CD4-positive, alpha-beta T cell treated with Interleukin-17A for 1 hour (primary cell): ENCODE measurements at regions not wholly inside any gene's neighbourhood (a gene's known extent, or its start where the extent isn't known, plus 50 kb on each side); places are given as distances from the start of the nearest gene placed in this dataset.

Experiments
- DNase-seq: peaks from one replicate; pipeline ENCODE4 v3.0.0-alpha.2; 2020

GRCh38 chr9:108322326-108323098, 533.3 kb downstream of the ACTL7B start:
- DNase-seq, result no peak

GRCh38 chr9:108316630-108317029, 539.2 kb downstream of the ACTL7B start:
- DNase-seq, result no peak

GRCh38 chr9:108316066-108316465, 539.7 kb downstream of the ACTL7B start:
- DNase-seq, result no peak

GRCh38 chr9:108311745-108312144, 544.0 kb downstream of the ACTL7B start:
- DNase-seq, result no peak

GRCh38 chr9:108310202-108310601, 545.6 kb downstream of the ACTL7B start:
- no peak for DNase-seq

- no peak for DNase-seq
Observed at GRCh38 chr9:108300306-108301287, 555.2 kb downstream of the ACTL7B start.

- DNase-seq, result no peak
Observed at GRCh38 chr9:108297073-108297472, 558.7 kb downstream of the ACTL7B start.

GRCh38 chr9:108296056-108296455, 559.7 kb downstream of the ACTL7B start:
- no peak for DNase-seq

GRCh38 chr9:108291586-108291932, 564.2 kb downstream of the ACTL7B start:
- no peak for DNase-seq

GRCh38 chr9:108290839-108291585, 564.8 kb downstream of the ACTL7B start:
- DNase-seq, result no peak

GRCh38 chr9:108286638-108287206, 569.1 kb downstream of the ACTL7B start:
- DNase-seq, result no peak

- DNase-seq, result no peak
Observed at GRCh38 chr9:108283696-108284095, 572.1 kb downstream of the ACTL7B start.

GRCh38 chr9:108282872-108283271, 572.9 kb downstream of the ACTL7B start:
- DNase-seq, result no peak

- no peak for DNase-seq
Observed at GRCh38 chr9:108281696-108282095, 574.1 kb downstream of the ACTL7B start.

GRCh38 chr9:108278341-108278740, 577.4 kb downstream of the ACTL7B start:
- DNase-seq, result no peak

- no peak for DNase-seq
Observed at GRCh38 chr9:108277216-108277615, 578.6 kb downstream of the ACTL7B start.

GRCh38 chr9:108275906-108276305, 579.9 kb downstream of the ACTL7B start:
- DNase-seq, result no peak

- DNase-seq, result no peak
Observed at GRCh38 chr9:108274971-108275370, 580.8 kb downstream of the ACTL7B start.

GRCh38 chr9:108273988-108274387, 581.8 kb downstream of the ACTL7B start:
- no peak for DNase-seq

- peak; percentile 0 for DNase-seq
Observed at GRCh38 chr9:108272349-108272899, 583.4 kb downstream of the ACTL7B start.

GRCh38 chr9:108271646-108272348, 584.0 kb downstream of the ACTL7B start:
- peak; percentile 9 for DNase-seq

- DNase-seq, result no peak
Observed at GRCh38 chr9:108271236-108271635, 584.5 kb downstream of the ACTL7B start.
